ENCODE measurements at regions not wholly inside any gene's neighbourhood (a gene's known extent, or its start where the extent isn't known, plus 50 kb on each side); places are given as distances from the start of the nearest gene placed in this dataset.

DNA sequence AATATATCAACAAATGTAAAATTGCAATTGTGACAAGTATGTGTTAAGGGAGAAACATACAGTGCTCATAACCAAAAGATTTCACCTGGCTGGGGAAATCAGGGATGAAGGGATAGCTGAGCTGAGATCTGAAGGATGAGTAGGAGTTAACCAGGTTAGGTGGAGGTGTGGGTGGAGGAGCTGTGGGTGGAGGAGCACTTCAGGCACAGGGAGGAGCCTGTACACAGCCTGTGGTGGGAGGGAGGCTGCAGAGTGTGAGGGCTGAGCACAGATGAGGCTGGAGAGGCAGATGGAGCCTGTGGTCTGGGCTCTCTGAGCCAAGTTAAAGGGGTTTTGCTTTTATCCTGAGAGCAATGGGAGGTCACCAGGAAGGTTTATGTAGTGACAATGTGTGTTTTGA lies 111.9 kb downstream of the XCL2 start:
- Histone ChIP-seq H4K8ac (ENCODE audit: extremely low read depth, insufficient read depth, low read length) (no peak overlapping the region), H3K27ac (ENCODE audit: low read depth, low read length) (no peak overlapping the region), H2BK5ac (ENCODE audit: low read depth, low read length) (no peak overlapping the region), H3K4me3 (ENCODE audit: extremely low read depth in 1 of 4, insufficient read depth in 2 of 4, low read depth in 3 of 4, low read length in 4 of 4) (no peak overlapping the region), H3K4ac (replicated peaks; ENCODE audit: insufficient read length, low read depth, low read length) (no peak overlapping the region), H3K56ac (replicated peaks; ENCODE audit: insufficient read length, low read depth, low read length) (no peak overlapping the region), H3K23me2 (ENCODE audit: low read depth, low read length) (no peaks in the 10 kb centered on the region), H4K5ac (ENCODE audit: insufficient read length, low read depth, low read length) (no peak overlapping the region), H3K27me3 (replicated peaks in 1 of 4; ENCODE audit: control insufficient read depth in 3 of 4, extremely low read depth in 1 of 4, insufficient read depth in 3 of 4, low read length in 3 of 4) (no peaks in the 10 kb centered on the region; a peak in 1 of 7 replicates), H3K4me1 (replicated peaks in 1 of 4; ENCODE audit: control insufficient read depth in 3 of 4, insufficient read depth in 4 of 4, low read length in 3 of 4) (peaks cover 0 to 6% (median 3%) of the 10 kb centered on the region in 4 experiments; a peak in 4 of 7 replicates), H4K20me1 (replicated peaks in 1 of 2; ENCODE audit: control insufficient read depth in 1 of 2, insufficient read depth in 2 of 2, low read length in 2 of 2) (no peaks in the 10 kb centered on the region), H2AK5ac (ENCODE audit: low read depth, low read length) (no peak overlapping the region), H3K4me2 (ENCODE audit: insufficient read depth in 1 of 2, low read depth in 2 of 2, low read length in 2 of 2) (no peak overlapping the region), H2BK120ac (replicated peaks; ENCODE audit: low read depth, low read length) (no peak overlapping the region), H2BK20ac (ENCODE audit: low read length) (no peak overlapping the region), H3K9ac (replicated peaks in 1 of 4; ENCODE audit: extremely low read depth in 1 of 4, low read depth in 3 of 4, low read length in 3 of 4) (no peak overlapping the region), H3K23ac (ENCODE audit: insufficient read length) (no peak overlapping the region), H2BK12ac (ENCODE audit: low read depth, low read length) (no peak overlapping the region; the same call in 1 of the 2 replicates), H2AFZ (ENCODE audit: low read length) (no peak overlapping the region), H3K9me3 (ENCODE audit: insufficient read depth in 2 of 2, low read depth in 1 of 2, low read length in 1 of 2) (no peaks in the 10 kb centered on the region), H3K18ac (ENCODE audit: extremely low read depth, low read length) (no peak overlapping the region), H4K91ac (replicated peaks; ENCODE audit: insufficient read length, low read length) (no peak overlapping the region), H3K14ac (ENCODE audit: insufficient read length) (no peak overlapping the region), H3K36me3 (ENCODE audit: control insufficient read depth in 2 of 4, insufficient read depth in 4 of 4, low read length in 3 of 4) (no peaks in the 10 kb centered on the region), H3K79me2 (ENCODE audit: control insufficient read depth in 1 of 2, insufficient read depth in 2 of 2, low read length in 2 of 2) (no peaks in the 10 kb centered on the region), H3K79me1 (ENCODE audit: low read depth, low read length) (no peaks in the 10 kb centered on the region), H2BK15ac (ENCODE audit: low read length) (no peak overlapping the region)
- CTCF ChIA-PET (ENCODE audit: partially characterized antibody): interaction anchor here (2.0 to 4.9 kb wide), 3 partner anchors 9 to 167 kb away, joined by 4 to 15 read pairs (median 12); no protein-coding TSS in a partner anchor
- DNase-seq (ENCODE audit: low read depth in 1 of 2, low spot score in 2 of 2) (no peak), FAIRE-seq (no peak)
- POLR2A ChIA-PET (ENCODE audit: partially characterized antibody): no interaction called here
- no peak for TF ChIP-seq POLR2A (IDR thresholded peaks at IDR 0.05; ENCODE audit: control extremely low read depth in 1 of 2, low read depth in 2 of 2, low read length in 2 of 2)
- TF ChIP-seq FOSL1 (IDR thresholded peaks at IDR 0.05; ENCODE audit: insufficient read depth, low read depth, low read length): no peak
- no peak for TF ChIP-seq CEBPB (IDR thresholded peaks at IDR 0.05; ENCODE audit: low read depth, low read length)
- TF ChIP-seq NANOG (IDR thresholded peaks at IDR 0.05; ENCODE audit: insufficient read depth, low read depth, low read length, poor library complexity, severe bottlenecking): no peak
- no peak for TF ChIP-seq SRF (IDR thresholded peaks at IDR 0.05; ENCODE audit: low read depth, low read length)
- TF ChIP-seq HDAC6 (IDR thresholded peaks at IDR 0.05; ENCODE audit: low read depth, low read length): no peak
- TF ChIP-seq, protein P1, sequence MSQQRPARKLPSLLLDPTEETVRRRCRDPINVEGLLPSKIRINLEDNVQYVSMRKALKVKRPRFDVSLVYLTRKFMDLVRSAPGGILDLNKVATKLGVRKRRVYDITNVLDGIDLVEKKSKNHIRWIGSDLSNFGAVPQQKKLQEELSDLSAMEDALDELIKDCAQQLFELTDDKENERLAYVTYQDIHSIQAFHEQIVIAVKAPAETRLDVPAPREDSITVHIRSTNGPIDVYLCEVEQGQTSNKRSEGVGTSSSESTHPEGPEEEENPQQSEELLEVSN (IDR thresholded peaks at IDR 0.05): no peak
- no peak for TF ChIP-seq TBP (IDR thresholded peaks at IDR 0.05; ENCODE audit: low read depth, low read length)

Data from H1 (cell line).